22Rv1 (cell line): ENCODE measurements at regions not wholly inside any gene's neighbourhood (a gene's known extent, or its start where the extent isn't known, plus 50 kb on each side); places are given as distances from the start of the nearest gene placed in this dataset.

Experiments
- H3K27ac ChIP-seq: fragments of 450-650 bp; 2 replicates; pipeline ENCODE4 v1.5.1; 2017
- CTCF ChIP-seq: fragments of 450-650 bp; IDR thresholded peaks from 2 replicates; pipeline ENCODE4 v1.5.1; 2017; ENCODE audit warnings: mild to moderate bottlenecking
- ZFX ChIP-seq: fragments of 450-650 bp; IDR thresholded peaks from 2 replicates; pipeline ENCODE4 v1.6.1; 2017; ENCODE audit warnings: antibody characterized with exemption, borderline replicate concordance

DNA sequence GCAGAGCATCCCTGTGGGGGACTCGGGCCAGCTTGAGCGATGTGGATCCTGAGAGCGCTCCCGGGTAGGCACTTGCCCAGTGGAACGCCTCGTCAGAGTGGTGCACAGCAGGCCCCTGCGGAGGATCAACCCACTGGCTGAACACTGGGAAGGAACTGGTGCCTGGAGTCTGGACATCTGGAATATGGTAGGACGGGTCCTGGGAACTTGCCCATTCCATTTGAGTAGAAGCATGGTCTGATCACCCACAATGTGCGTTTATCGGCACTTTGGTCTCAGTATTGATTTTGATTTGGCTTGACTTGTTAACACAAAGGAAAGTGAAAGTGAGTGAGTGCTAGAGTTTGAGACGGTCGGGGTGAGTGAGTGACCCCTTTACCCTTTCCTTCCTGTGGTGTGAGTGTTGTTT lies 1336.2 kb upstream of the CHAC2 start:
- no peak for TF ChIP-seq ZFX
- TF ChIP-seq CTCF = no peak
- no peak overlapping the region for H3K27ac ChIP-seq

DNA sequence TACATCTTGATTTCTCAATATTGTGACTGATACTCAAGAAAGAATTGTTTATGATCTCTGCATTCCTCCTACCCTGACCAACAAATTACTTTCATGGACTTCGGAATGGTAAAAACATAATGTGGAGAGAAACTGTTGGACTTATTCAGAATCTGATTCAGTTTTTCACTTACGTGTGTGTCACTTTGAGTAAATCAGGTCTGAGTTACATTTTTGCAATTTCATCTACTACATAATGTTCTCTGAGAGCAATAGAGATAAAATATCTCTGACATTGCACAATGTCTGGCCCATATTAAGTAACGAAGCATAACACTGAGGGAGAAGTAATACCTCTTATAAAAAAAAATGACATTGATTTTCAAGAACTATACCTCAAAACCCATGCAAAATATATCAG lies 1337.9 kb upstream of the CHAC2 start:
- no peak overlapping the region for H3K27ac ChIP-seq
- TF ChIP-seq ZFX = no peak
- TF ChIP-seq CTCF = no peak

GRCh38 chr2:52429171-52429570 lies 1338.4 kb upstream of the CHAC2 start:
- H3K27ac ChIP-seq = no peak overlapping the region
- TF ChIP-seq CTCF (no peak), ZFX (no peak)

DNA sequence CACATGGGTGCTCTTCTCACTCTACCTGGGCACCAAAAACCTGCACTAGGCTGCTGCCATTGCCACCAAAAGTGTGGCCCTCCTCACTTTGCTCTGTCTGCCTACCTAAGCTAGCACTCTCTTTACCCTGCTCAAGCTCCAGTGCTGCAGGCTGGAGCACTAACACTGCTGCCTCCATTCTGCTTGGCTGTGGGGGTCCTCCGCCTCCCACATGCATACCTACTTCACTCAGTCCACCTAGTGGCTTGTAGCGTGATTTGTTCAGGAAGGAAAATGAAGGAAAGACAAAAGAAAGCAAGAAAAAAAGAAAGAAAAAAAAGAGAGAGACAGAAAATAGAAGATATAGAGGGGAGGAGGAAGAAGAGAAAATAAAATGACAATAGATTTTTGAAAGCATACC lies 1339.4 kb upstream of the CHAC2 start:
- H3K27ac ChIP-seq = no peak overlapping the region
- TF ChIP-seq CTCF (no peak), ZFX (no peak)

- no peak overlapping the region for H3K27ac ChIP-seq
- TF ChIP-seq ZFX (no peak), CTCF (no peak)
Measured at GRCh38 chr2:52423655-52424054, 1343.9 kb upstream of the CHAC2 start.

DNA sequence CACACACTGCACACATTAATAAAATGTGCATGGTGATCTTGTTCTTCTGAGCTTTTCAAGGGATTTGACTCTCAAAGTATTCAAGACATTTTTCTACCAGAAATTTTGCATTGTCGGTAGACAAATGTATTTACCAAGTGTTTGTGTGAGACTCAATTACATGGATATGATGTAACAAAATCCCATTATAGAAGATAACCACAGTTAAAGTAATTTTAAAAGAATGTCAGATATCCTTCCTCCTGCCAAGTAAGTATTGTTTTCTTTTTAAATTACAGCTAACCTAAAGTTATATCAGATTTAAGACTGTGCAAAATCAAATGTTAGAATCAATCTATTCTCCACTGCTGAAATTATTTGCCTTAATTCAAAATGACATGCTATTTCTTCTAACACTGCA lies 1344.5 kb upstream of the CHAC2 start:
- no peak for TF ChIP-seq ZFX
- TF ChIP-seq CTCF = no peak
- H3K27ac ChIP-seq = no peak overlapping the region

GRCh38 chr2:52416340-52416739 lies 1351.3 kb upstream of the CHAC2 start:
- H3K27ac ChIP-seq = no peak overlapping the region
- TF ChIP-seq ZFX = no peak
- peak; percentile 28; the same call in 1 of the 2 replicates for TF ChIP-seq CTCF
